HCEC 1CT (cell line): ENCODE measurements at regions not wholly inside any gene's neighbourhood (a gene's known extent, or its start where the extent isn't known, plus 50 kb on each side); places are given as distances from the start of the nearest gene placed in this dataset.

Experiments
- DNase-seq: peaks from one replicate; pipeline ENCODE4 v3.0.0-alpha.2; 2017

DNA sequence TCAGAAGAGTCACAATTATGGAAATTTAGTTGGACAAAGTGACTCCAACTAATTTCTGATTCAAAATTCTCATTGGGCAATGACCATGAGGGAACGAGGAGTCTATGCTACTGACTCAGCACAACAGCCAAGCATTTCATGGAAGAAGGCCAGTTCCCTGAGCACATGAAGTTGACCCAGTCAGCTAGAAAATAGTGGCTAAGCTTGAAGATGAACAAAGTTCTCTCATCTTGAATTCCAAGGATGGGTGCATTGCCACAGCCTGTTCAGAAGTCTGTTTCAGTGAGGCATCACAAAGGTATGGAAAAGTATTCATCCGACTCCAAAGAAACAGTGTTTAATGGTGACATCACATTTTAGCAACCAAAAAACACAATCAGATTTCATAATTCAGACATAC lies 676.9 kb downstream of the HACE1 start:
- DNase-seq, result no peak

DNA sequence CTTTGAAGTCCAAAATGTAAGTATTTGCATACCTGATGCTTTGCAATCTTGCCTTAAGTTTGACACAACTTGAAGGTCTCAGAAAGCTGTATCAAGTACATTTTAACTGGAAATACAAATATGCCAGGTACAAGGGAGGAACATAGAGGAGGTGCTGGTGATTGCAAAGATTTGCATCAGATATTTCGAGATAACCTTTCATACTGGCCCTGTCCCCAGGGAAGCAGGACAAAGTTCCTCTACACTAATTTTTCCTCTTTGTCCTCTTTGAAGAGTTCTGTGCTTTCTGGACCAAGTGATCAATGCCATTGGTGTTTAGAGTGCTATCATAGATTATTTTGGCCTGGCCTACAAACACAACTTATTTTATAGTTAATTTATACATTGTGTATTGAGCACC lies 686.1 kb downstream of the HACE1 start:
- DNase-seq, result no peak

DNA sequence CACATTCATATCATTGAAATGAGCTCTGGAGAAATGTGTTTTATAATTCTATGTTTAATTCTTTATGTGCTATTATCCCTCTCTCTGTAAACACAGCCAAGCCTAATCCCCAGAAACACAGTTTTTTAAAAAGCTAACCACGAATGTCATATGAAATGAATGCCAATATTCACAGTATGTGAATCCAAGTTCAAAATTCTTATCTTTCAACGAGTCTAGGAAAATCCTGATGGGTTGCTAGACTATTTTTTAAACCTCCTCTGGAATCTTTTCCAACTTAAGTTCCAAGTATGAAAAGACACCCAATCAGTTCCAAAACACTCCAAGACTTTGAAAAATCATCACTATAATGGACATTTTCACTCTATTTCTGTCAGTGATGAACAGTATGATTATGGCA lies 689.3 kb downstream of the HACE1 start:
- no peak for DNase-seq

DNA sequence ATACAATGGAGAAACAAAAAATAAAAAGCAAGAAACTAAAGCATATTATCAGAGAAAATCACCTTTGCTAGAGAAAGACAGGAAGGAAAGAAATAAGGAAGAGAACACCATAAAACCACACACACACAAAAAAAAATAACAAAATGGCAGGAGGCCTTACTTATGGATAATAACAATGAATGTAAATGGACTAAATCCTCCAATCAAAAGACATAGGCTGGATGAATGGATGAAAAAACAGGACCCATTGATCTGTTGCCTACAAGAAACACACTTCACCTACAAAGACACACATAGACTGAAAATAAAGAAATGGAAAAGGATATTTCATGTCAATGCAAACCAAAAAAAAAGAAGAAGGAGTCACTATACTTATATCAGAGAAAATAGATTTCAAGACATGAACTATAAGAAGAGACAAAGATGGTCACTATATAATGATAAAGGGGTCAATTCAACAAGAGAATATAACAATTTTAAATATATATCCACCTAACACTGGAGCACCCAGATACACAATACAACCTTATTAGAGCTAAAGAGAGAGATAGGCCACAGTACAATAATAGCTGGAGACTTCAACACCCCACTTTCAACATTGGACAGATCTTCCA lies 693.6 kb downstream of the HACE1 start:
- DNase-seq, result no peak

DNA sequence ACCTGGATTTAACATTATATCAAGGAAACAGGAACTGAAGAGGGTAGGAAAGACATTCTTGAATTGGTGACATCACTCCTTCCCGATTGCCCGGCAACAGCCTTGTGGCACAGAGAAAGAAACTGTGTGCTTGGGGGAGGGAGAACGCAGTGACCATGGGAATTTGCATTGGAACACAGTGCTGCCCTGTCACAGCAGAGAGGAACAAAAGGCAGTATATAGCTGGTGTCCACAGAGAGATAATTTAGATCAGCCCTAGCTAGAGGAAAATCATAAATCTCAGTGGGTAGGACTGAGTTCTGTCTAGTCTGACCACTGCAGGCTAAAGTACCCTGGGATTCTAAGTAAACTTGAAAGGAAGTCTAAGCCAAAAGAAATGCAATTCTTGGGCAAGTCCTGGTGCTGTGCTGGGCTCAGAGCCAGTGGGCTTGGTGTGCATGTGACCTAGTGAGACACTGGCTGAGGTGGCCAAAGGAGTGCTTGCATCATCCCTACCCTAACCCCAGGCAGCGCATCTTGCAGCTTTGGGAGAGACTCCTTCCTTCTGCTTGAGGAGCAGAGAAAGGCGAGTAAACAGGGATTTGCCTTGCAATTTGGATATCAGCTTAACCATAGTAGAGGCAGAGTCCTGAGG lies 697.6 kb downstream of the HACE1 start:
- DNase-seq, result peak; percentile 6

DNA sequence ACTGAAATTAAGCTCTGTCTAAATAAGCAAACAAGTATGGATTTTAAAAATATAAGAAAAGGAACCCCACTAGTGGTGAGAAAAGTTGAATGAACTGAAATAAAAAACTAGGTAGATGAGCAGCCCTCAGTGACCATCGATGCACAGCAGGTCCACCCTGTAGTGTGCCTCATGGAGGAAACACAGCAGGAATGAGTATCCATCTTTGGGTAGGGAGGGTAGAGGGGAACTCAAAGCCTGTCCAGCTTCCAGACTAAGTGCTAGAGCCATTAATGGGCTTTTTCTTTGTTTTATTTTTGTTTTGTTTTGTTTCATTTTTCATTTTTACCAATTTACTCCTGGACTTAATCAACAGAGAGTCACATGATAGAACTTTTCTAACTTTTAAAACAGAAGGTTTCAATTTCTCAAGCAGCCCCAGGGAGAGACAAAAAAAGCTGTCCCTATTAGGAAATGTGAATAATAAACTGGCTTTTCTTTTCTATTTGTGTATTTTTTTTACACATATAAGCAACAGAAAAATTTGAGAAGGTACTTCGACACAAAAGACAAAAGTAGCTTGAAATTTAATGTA lies 700.6 kb downstream of the HACE1 start:
- no peak for DNase-seq

DNA sequence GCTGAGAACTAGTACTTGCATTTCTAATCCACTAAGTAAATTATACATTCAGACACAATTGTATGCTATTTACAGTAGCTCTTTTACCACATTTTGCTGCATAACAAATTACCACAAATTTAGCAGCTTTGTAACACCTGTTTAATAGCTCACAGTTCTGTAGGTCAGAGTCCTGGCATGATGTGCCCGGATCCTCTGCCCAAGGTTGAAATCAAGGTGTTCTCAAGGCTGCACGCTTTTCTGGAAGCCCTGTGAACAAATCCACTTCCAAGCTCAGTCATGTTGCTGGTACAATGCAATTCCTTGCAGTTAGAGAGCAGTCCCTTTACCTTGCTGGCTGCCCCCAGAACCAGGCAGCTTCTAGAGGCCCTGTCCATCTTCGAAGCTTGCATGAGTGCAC lies 716.0 kb downstream of the HACE1 start:
- no peak for DNase-seq

DNA sequence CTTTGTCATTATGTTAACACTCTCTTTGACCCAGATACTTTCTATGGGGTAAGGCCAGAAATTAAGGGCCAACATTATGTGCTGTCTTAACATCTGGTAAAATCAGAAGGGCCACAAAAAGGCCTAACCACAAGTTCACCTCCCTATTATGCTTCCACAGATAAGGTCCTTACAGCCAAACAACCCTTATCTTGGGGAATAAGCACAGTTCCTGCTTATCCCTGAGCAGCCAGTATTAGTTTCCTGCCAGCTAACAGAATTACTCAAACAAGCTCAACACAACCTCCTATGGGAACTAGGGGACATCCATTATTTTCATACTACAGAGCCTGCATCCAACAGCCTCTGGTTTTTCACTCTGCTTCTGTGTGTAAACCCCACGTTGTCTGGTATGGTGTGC lies 724.8 kb downstream of the HACE1 start:
- DNase-seq, result no peak

DNA sequence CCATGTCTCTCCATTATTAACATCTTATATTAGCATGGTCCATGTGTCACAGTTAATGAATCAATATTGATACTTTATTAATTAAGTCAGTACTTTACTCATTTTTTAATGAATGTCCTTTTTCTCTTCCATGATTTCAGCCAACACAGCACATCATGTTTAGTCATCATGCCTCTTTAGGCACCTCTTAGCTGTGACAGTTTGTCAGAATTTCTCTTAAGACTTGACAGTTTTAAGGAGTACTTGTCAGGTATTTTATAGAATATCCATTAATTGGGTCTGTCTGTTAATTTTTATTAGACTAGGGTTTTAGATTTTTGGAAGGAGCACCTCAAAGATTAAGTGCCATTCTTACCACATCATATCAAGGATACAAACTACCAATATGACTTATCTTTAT lies 729.4 kb downstream of the HACE1 start:
- no peak for DNase-seq

DNA sequence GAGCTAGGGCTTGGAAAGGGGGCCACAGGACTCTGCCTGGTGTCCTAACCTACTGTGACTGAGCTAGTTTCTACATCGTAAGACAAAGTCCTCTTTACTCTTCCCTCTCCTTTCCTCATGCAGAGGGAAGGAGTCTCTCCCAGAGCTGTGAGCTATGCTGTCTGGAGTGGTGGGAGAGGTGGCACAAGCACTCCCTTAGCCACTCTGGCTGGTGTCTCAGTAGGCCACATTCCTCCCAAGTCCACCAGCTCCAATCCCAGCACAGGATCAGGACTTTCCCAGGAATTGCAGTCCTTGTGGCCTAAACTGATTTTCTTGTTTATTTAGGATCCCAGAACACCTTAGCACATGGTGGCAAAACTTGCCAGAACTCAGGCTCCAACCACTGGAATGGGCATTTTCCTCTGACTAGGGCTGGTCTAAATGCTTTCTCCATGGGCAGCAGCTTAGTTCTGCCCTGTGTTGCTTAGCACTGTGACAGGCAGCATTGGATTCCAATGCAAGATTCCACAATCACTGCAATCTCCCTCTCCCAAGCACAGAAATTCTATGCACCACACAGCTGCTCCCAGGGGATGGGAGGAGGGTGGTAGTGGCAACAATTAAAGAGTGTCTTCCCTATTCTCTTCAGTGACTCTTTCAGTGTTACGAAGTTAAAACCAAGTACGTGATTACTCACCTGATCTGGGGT lies 733.3 kb downstream of the HACE1 start:
- DNase-seq, result no peak

DNA sequence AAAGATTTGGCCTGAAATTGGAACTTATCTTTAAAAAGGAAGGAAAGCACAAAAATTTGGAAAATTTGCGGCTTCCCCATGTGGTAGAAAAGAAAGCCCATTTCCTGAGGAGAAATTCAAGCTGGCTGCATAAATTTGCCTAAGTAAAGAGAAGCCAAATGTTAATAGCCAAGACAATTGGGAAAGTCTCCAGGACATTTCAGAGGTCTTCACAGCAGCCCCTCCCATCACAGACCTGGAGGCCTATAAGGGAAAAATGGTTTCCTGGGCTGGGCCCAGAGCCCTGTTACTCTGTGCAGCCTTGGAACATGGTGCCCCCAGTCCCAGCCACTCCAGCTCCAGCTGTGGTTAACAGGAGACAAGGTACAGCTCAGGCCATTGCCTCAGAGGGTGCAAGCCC lies 736.5 kb downstream of the HACE1 start:
- DNase-seq, result no peak

DNA sequence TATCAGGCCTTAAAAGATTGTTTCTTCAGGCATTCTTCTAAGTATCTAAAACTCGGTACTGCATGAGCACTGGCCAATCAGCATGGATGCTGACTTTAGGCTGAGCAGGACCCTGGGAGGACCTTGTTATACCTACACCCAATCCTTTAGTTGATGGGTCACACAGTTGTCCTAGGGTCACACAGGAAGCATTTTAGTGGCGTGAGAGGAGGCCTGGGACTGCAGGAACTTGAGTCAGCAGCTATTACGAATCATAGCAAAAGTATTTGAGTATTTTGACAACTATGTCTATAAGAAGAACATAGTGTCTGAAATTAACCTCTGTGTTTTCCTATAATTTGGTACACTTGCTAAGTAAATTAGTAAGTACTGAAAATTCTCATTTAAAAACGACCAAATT lies 741.4 kb downstream of the HACE1 start:
- DNase-seq, result peak; percentile 30

DNA sequence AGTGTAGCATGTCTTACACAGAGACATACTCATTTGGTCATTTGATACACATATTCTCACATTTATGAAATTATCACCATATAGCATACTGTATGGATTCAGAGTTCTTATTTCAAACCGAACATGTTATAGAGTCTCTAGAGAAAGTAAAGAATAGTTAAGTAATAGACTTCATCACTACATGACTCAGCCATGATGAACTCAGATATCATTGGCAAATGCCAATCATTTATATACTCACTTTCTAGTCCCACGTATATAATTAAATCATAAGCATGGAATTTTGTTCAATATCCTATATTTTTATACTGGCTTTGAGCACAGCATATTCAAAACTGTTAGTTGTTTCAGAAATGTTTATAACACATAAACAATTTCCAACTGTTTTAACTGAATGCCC lies 749.9 kb downstream of the HACE1 start:
- no peak for DNase-seq

DNA sequence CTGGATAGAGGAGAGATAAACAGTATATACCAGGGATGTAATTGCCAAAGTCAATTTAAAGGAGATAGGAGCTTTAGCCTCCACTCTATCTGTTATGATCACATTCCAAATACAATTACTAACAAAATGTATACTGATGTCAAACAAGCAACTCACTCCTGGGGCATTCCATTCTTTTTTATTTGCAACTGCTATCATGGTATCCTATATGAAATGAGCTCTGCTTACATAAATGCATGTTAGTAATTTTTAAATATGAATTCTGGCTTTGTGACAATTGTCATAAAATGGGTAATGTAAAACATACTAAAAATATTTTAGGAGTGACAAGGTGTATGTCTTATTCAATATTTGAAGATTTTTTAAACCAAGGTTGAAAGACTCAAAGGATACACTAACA lies 751.1 kb downstream of the HACE1 start:
- DNase-seq, result no peak

DNA sequence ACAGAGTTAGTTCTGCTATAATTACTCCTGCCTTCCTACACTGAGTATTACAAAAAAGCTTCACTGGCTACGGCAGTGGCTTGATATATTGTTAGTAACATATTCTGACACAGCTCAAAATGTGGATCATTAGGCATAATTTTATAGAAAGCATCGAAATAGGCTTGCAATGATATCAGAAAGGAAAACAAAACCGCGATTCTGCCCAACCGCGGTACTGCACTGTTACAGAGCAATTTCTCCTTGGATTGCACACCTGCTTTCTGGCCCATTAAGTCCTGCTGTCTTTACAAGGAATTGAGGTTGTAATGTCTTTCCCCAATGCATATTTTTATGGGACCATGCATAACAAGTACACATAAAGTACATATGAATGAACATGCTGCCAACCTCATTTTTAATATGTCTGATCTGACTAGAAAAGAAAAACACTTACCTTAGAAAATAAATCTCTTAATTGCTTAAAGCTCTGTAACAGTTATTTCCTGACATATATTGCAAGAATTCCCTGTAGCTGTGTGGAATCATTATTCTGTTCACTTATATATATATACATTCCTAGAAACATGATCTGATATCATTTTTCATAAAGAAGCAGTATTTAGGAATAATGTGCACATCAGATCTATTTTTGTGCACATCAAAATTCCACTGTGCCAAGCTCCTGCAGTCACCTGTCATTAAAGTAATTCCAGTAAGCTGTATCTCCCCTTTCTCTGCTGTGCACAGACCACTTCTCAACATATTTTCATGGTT lies 763.9 kb downstream of the HACE1 start:
- no peak for DNase-seq

DNA sequence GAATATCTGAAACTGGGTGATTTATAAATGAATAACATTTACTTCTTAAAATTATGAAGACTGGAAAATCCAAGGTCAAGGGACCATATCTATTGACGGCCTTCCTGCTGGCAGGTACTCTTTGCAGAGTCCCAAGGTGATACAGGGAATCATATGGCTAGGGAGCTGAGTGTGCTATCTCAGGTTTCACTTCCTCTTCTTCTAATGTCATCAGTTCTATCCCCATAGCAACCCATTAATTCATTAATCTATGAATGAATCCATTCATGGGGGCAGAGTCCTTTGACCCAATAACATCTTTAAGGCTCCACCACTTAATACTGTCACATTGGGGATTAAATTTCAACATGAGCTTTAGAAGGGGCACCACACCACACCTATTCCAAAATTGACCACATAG lies 772.0 kb downstream of the HACE1 start:
- no peak for DNase-seq

DNA sequence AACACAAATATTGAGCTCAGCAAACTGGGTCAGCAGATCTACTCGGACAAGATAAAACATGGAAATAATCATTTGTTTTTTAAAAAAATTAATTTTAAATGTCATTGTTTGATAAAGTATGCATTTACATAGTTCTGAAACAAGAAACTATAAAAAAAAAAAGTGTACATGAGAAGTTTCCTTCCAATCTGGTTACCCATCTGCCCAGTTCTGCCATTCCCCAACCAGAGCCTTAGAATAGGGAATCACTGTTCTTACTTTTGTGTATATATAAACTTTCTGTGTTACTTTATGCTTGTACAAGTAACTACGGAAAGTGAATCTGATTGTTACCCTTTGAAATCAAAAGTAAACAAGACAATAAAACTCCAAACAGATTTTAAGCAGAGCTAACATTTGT lies 791.4 kb downstream of the HACE1 start:
- DNase-seq, result no peak

DNA sequence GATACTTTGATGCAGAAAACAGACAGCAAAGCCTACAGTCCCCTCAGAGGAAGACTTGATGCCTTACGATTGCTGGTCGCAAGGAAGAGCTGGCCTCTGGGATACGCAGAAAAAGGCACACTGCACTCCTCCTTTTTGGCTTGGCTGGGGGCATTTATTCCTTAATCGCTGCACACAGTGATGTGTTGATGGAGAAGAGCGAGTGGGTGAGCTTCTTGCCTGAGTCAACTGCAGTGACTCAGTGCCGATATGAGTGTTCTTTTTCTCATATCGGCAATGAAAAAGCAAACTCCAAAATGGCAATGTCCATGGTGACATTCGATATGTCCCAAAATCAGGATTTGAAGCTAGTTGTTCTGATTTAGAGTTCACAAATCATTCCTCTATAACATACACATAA lies 794.8 kb downstream of the HACE1 start:
- no peak for DNase-seq

DNA sequence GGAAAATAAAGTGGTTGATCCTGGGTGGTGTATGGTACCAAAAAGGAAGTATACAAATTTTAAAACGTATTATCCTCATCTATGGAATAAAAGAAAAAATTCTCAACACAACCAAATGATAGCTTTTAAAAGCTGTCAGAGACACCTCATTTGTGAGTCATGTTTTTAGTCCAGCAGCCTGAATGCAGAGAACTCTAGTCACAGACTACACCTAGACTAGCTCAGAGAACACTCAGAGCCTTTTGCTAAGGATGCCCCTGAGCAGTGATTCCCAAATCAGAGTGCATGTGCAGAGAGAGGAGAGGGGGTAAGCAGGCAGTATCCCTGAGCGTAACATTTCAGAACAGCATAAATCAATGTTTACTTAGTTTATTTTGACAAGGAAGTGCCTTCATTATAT lies 809.3 kb downstream of the HACE1 start:
- no peak for DNase-seq

DNA sequence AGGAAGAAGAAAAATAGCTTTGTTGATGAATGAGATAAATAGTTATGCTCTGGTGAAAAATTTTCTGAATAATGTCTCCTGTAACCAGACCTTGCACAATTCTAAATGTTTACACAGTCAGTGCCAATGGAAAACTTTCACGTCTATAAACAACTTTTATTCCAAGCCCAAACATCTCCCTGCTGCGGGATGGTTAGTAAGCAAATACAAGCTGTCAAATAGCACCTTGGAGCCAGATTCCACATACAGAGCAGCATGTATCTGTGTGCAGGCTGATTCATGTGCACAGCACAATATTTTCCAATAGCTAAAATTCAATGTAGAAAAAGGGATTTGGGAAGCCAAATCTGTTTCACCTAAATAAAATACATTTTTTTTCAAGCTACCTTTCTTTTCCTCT lies 813.3 kb downstream of the HACE1 start:
- no peak for DNase-seq

DNA sequence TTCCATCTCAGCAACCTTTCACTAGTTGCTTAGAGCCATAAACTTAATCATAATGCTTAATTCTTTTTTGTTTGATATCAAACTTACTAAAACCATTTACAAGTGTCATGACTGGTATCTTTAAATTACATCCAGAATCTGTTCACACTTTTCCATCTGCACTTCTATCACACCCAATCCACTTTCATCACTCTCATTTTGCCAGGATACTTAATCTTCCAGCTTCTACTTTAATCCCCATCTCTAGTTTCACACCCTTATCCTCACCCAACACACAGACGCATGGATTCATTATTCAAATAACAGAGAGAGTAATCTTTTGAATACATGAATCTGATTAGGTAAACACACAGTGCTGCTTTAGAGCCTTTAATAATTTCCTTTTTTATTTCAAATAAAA lies 828.4 kb downstream of the HACE1 start:
- DNase-seq, result no peak

DNA sequence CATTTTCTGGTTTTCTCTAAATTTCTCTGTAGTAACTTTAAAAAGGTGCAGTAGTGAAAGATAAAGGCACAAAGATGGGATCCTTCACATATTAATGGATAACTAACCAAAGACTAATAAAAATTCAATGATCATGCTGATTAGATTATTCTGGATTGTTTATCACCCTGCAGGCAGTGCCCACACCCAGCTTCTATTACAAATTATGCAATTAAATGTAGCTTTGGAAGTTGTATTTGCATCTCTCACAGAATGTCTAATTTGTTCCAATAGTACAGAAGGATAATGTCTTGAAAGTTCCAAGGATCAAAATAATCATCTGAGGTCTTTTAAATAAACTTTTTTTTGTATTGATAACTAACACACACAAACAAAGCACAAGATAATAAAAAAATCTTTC lies 837.6 kb downstream of the HACE1 start:
- DNase-seq, result no peak

DNA sequence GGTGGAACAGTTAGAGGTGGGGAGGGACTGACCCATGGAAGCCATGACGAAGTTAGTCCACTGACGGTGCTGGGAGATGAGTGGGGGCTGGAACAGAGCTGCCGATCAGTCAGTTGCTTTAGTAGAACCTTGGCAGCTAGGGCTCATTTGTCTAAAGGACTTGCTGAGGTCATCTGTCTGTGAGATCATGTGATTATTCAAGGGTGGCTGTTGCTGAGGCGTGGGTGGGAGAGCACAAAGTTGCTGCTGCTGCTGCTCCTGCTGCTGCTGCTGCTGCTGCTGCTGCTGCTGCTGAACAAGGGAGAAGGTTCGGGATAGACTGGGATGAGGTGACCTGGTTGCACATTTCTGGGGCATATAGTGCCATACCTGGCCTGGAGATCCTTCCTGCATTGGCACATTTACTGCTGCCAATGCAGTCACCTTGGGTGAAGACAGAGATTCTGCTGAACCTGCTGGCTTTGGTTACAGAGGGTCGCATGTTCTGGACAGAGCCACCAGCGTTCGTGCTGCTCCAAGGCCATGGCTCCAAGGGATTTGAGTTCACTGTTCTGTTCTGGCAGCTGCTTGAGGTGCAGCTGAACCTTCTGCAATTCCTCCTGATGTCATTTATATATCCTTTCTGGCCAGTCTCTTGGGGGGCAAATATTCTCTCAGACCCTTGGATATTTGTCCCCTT lies 840.5 kb downstream of the HACE1 start:
- DNase-seq, result no peak
